Fibroblast of villous mesenchyme (primary cell): ENCODE measurements at regions not wholly inside any gene's neighbourhood (a gene's known extent, or its start where the extent isn't known, plus 50 kb on each side); places are given as distances from the start of the nearest gene placed in this dataset.

Experiments used
- DNase-seq: peaks from one replicate; pipeline ENCODE4 v3.0.0-alpha.2; 2010; ENCODE audit warnings: low read depth
- H3K4me3 ChIP-seq: 2 replicates; pipeline ENCODE4 v1.5.1; 2011; ENCODE audit warnings: low read depth, mild to moderate bottlenecking, low read length
- CTCF ChIP-seq: IDR thresholded peaks from 2 replicates; pipeline ENCODE4 v1.5.1; 2012; ENCODE audit warnings: low read depth, mild to moderate bottlenecking, low read length; ENCODE audit not compliant: insufficient read depth

GRCh38 chr7:12475362-12476063, 71.8 kb upstream of the VWDE start:
- peak; percentile 92 for DNase-seq
- no peak overlapping the region for H3K4me3 ChIP-seq
- no peak for TF ChIP-seq CTCF

- no peak for DNase-seq
- no peak for TF ChIP-seq CTCF
- H3K4me3 ChIP-seq = no peak overlapping the region
These were observed 74.0 kb upstream of the VWDE start for GRCh38 chr7:12477620-12478019.

GRCh38 chr7:12481722-12482121, 78.1 kb upstream of the VWDE start:
- TF ChIP-seq CTCF = no peak
- no peak overlapping the region for H3K4me3 ChIP-seq
- peak; percentile 33 for DNase-seq

GRCh38 chr7:12485845-12486244, 82.2 kb upstream of the VWDE start:
- no peak overlapping the region for H3K4me3 ChIP-seq
- TF ChIP-seq CTCF = no peak
- no peak for DNase-seq

GRCh38 chr7:12488341-12488740, 82.2 kb upstream of the SCIN start:
- DNase-seq = no peak
- H3K4me3 ChIP-seq = no peak overlapping the region
- TF ChIP-seq CTCF = no peak

GRCh38 chr7:12490107-12490688, 80.3 kb upstream of the SCIN start:
- peak; percentile 40 for DNase-seq
- peak; percentile 51 for TF ChIP-seq CTCF
- no peak overlapping the region for H3K4me3 ChIP-seq
